B cell (primary cell): ENCODE measurements at regions not wholly inside any gene's neighbourhood (a gene's known extent, or its start where the extent isn't known, plus 50 kb on each side); places are given as distances from the start of the nearest gene placed in this dataset.

Experiments used
- ATAC-seq: fragments of 200-7000 bp; cut with Tn5 transposase; one replicate; pipeline ENCODE4 v1.10.0; 2021; ENCODE audit warnings: low read depth, mild to moderate bottlenecking, moderate number of reproducible peaks, moderate library complexity
- CTCF ChIA-PET: fragments of 350-600 bp; sonication (Branson Sonifier 250); formaldehyde crosslinking; loops from one replicate; lab custom pipeline; 2021; ENCODE audit warnings: antibody characterized with exemption, inconsistent platforms; lab: Charles Lee
- POLR2A ChIA-PET: fragments of 350-600 bp; sonication (Branson Sonifier 250); formaldehyde crosslinking; loops from one replicate; lab custom pipeline; 2021; ENCODE audit warnings: antibody characterized with exemption; lab: Charles Lee
- DNase-seq: peaks from one replicate; pipeline ENCODE4 v3.0.0; 2013
- H2AFZ ChIP-seq: 2 replicates; pipeline ENCODE4 v1.6.1; 2012; ENCODE audit warnings: mild to moderate bottlenecking, low read depth, low read length; ENCODE audit not compliant: insufficient read depth, poor library complexity, severe bottlenecking
- H3K27ac ChIP-seq, 2 donors: 1 replicate in 1 of 2; 2 replicates in 1 of 2; pipeline ENCODE4 v1.5.1; 2012 to 2013; ENCODE audit warnings: low read length in 2 of 2, mild to moderate bottlenecking in 2 of 2, moderate library complexity in 1 of 2
- H3K27me3 ChIP-seq, 4 experiments: fragments of 200-600 bp in 1 of 4; sonication (generic) in 1 of 4; replicated peaks in 1 of 4; 1 replicate in 2 of 4; 2 replicates in 2 of 4; pipeline versions ENCODE4 v1.6.1 to v1.7.0; 2013 to 2016; ENCODE audit warnings: low read length in 3 of 4, mild to moderate bottlenecking in 2 of 4, mixed read lengths in 1 of 4, moderate library complexity in 1 of 4; ENCODE audit not compliant: insufficient read depth in 4 of 4, control insufficient read depth in 3 of 4; ENCODE audit errors: control extremely low read depth in 1 of 4
- H3K36me3 ChIP-seq, 2 experiments: replicated peaks in 1 of 2; 1 replicate in 1 of 2; 2 replicates in 1 of 2; pipeline versions ENCODE4 v1.6.1 to v1.7.1; 2013; ENCODE audit warnings: low read length in 1 of 2; ENCODE audit not compliant: insufficient read depth in 2 of 2, control insufficient read depth in 1 of 2; ENCODE audit errors: control extremely low read depth in 1 of 2, extremely low read depth in 1 of 2
- H3K4me1 ChIP-seq, 2 donors: fragments of 200-600 bp in 1 of 2; sonication (generic) in 1 of 2; 1 replicate in 1 of 2; 2 replicates in 1 of 2; pipeline versions ENCODE4 v1.5.1 to v1.6.1; 2013 to 2017; ENCODE audit warnings: low read length in 2 of 2; ENCODE audit not compliant: control insufficient read depth in 2 of 2, insufficient read depth in 2 of 2
- H3K4me2 ChIP-seq: replicated peaks from 2 replicates; pipeline ENCODE3; 2012; ENCODE audit warnings: mild to moderate bottlenecking, low read depth, low read length; ENCODE audit not compliant: poor library complexity, severe bottlenecking
- H3K4me3 ChIP-seq, 5 experiments: fragments of 200-600 bp in 1 of 5; sonication (generic) in 1 of 5; 1 replicate in 3 of 5; 2 replicates in 2 of 5; pipeline versions ENCODE4 v1.5.1 to v1.7.0; 2011 to 2016; ENCODE audit warnings: low read length in 4 of 5, mild to moderate bottlenecking in 4 of 5, low read depth in 2 of 5, control low read depth in 1 of 5, moderate library complexity in 1 of 5; ENCODE audit not compliant: insufficient read depth in 1 of 5; ENCODE audit errors: control extremely low read depth in 1 of 5, extremely low read depth in 1 of 5
- H3K79me2 ChIP-seq: fragments of 200-600 bp; sonication (generic); one replicate; pipeline ENCODE4 v1.6.0; 2016; ENCODE audit warnings: low read length; ENCODE audit not compliant: control insufficient read depth, insufficient read depth
- H3K9ac ChIP-seq: fragments of 200-600 bp; sonication (generic); 2 replicates; pipeline ENCODE4 v1.6.1; 2017; ENCODE audit warnings: mild to moderate bottlenecking, low read length, moderate library complexity
- H3K9me3 ChIP-seq, 3 donors: one replicate each; pipeline versions ENCODE4 v1.6.1 to v1.7.1; 2013; ENCODE audit warnings: low read length in 2 of 3; ENCODE audit not compliant: control insufficient read depth in 2 of 3, insufficient read depth in 1 of 3; ENCODE audit errors: control extremely low read depth in 1 of 3
- H4K20me1 ChIP-seq: 2 replicates; pipeline ENCODE4 v1.6.0; 2012; ENCODE audit warnings: mild to moderate bottlenecking, low read length; ENCODE audit not compliant: insufficient read depth, control insufficient read depth, poor library complexity, severe bottlenecking
- H3K27ac Mint-ChIP-seq: one replicate; pipeline ENCODE4 v1.8.0; 2021; ENCODE audit warnings: mixed read lengths
- H3K27me3 Mint-ChIP-seq: one replicate; pipeline ENCODE4 v1.8.0; 2021; ENCODE audit warnings: mixed read lengths
- H3K4me1 Mint-ChIP-seq: one replicate; pipeline ENCODE4 v1.8.0; 2021; ENCODE audit warnings: mixed read lengths
- H3K4me3 Mint-ChIP-seq: one replicate; pipeline ENCODE4 v1.8.0; 2021; ENCODE audit warnings: mixed read lengths
- H3K9me3 Mint-ChIP-seq: one replicate; pipeline ENCODE4 v1.8.0; 2022; ENCODE audit warnings: mixed read lengths; ENCODE audit not compliant: insufficient read depth
- EZH2 ChIP-seq: IDR thresholded peaks from 2 replicates; pipeline ENCODE4 v1.6.1; 2012; ENCODE audit warnings: borderline replicate concordance, low read depth, mild to moderate bottlenecking, moderate library complexity, low read length; ENCODE audit not compliant: insufficient read depth, poor library complexity, severe bottlenecking
- WGBS: methylation state at CpG from one replicate; pipeline ENCODE4 v1.1.5; 2013; ENCODE audit warnings: missing lambda C conversion rate; ENCODE audit not compliant: insufficient coverage; 5-methylcytosine and 5-hydroxymethylcytosine counted together
- intact Hi-C: fragments of 100-400 bp; cut with micrococcal nuclease; formaldehyde crosslinking; loops from one replicate; pipeline ENCODE4 v1.10.0; 2022
- TF ChIP-seq, protein P1 (sequence below): fragments of 200-600 bp; IDR thresholded peaks from one replicate; pipeline ENCODE4 v1.8.0; 2022; ENCODE audit warnings: antibody characterized with exemption, mild to moderate bottlenecking

DNA sequence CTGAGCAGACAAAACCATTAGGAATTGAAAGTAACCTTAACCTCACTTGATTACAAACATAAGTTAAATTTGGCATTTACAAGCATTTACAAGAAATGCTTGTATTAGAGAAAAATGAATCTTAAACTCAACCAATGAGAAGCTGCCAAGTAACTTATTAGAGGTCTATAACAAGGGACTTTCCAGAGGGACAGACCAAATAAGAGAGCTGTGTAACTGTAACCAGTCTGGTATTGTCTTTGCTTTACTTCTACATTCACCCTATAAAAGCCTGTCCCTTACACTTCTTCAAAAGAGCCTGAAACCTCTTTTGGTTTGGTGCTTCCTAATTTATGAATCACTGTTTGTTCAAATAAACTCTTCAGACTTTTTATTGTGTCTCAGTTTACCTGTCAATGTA lies 450.0 kb upstream of the FAR2 start:
- Histone ChIP-seq H3K27ac (no peak overlapping the region), H3K27me3 (no peaks in the 10 kb centered on the region)
- intact Hi-C loops: no loop called here

DNA sequence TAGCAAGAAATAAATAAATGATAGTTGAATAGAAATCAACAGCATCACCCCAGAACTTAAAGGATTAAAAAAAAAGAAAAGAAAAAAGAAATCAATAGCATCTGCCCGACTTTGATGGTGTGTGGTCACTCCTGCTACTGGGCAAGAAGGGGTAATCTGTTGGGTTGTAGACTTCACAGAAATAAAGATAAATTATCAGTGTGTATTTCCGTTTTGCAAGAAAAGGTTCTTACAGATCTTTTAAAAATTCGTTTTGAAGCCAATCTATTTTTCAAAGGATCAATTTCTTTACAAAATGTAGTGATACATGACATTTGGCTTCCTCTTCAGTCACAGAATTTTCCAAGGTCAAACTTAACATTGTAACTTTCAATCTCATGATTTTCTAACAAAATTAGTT lies 448.9 kb upstream of the FAR2 start:
- Histone ChIP-seq H3K4me3 (no peak overlapping the region), H4K20me1 (no peaks in the 10 kb centered on the region), H3K27ac (no peak overlapping the region), H3K9me3 (no peaks in the 10 kb centered on the region), H2AFZ (no peak overlapping the region), H3K4me2 (no peak overlapping the region), H3K79me2 (no peaks in the 10 kb centered on the region), H3K9ac (no peak overlapping the region), H3K36me3 (no peaks in the 10 kb centered on the region), H3K27me3 (no peaks in the 10 kb centered on the region), H3K4me1 (no peaks in the 10 kb centered on the region)
- intact Hi-C loops: no loop called here
- H3K4me1 Mint-ChIP-seq: no peaks in the 10 kb centered on the region
- POLR2A ChIA-PET: no interaction called here
- ATAC-seq (no peak), DNase-seq (no peak)
- peaks cover 9% of the 10 kb centered on the region for H3K9me3 Mint-ChIP-seq
- no peak for TF ChIP-seq EZH2
- TF ChIP-seq, protein P1, sequence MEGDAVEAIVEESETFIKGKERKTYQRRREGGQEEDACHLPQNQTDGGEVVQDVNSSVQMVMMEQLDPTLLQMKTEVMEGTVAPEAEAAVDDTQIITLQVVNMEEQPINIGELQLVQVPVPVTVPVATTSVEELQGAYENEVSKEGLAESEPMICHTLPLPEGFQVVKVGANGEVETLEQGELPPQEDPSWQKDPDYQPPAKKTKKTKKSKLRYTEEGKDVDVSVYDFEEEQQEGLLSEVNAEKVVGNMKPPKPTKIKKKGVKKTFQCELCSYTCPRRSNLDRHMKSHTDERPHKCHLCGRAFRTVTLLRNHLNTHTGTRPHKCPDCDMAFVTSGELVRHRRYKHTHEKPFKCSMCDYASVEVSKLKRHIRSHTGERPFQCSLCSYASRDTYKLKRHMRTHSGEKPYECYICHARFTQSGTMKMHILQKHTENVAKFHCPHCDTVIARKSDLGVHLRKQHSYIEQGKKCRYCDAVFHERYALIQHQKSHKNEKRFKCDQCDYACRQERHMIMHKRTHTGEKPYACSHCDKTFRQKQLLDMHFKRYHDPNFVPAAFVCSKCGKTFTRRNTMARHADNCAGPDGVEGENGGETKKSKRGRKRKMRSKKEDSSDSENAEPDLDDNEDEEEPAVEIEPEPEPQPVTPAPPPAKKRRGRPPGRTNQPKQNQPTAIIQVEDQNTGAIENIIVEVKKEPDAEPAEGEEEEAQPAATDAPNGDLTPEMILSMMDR: no peak
- H3K4me3 Mint-ChIP-seq: no peak overlapping the region
- no peak overlapping the region for H3K27ac Mint-ChIP-seq
- no peaks in the 10 kb centered on the region for H3K27me3 Mint-ChIP-seq
- WGBS: no CpG with 5 or more reads among the region's 3 CpGs
- CTCF ChIA-PET: no interaction called here

More for the DNA sequence above, 450.0 kb upstream of the FAR2 start:
- H3K4me1 Mint-ChIP-seq: no peaks in the 10 kb centered on the region
- Histone ChIP-seq H2AFZ (no peak overlapping the region), H3K4me1 (no peaks in the 10 kb centered on the region), H3K4me2 (no peak overlapping the region), H3K4me3 (no peak overlapping the region), H3K9me3 (no peaks in the 10 kb centered on the region), H3K36me3 (no peaks in the 10 kb centered on the region), H3K9ac (no peak overlapping the region), H3K79me2 (no peaks in the 10 kb centered on the region), H4K20me1 (no peaks in the 10 kb centered on the region)
- no peaks in the 10 kb centered on the region for H3K27me3 Mint-ChIP-seq
- no peak overlapping the region for H3K4me3 Mint-ChIP-seq
- CTCF ChIA-PET: no interaction called here
- DNase-seq (no peak), ATAC-seq (no peak)
- TF ChIP-seq, protein P1: no peak
- TF ChIP-seq EZH2: no peak
- peaks cover 6% of the 10 kb centered on the region for H3K9me3 Mint-ChIP-seq
- H3K27ac Mint-ChIP-seq: no peak overlapping the region
- POLR2A ChIA-PET: no interaction called here
